Ovary (tissue), 7 donors: ENCODE measurements at regions not wholly inside any gene's neighbourhood (a gene's known extent, or its start where the extent isn't known, plus 50 kb on each side); places are given as distances from the start of the nearest gene placed in this dataset.

Source experiments
- DNase-seq, 5 donors: peaks; one replicate each; pipeline ENCODE4 v3.0.0-alpha.2; 2019 to 2020
- H3K27ac ChIP-seq, 2 donors: fragments of 200-600 bp; one replicate each; pipeline versions ENCODE4 v1.5.1 to v1.8.0; 2019 to 2022
- H3K27me3 ChIP-seq: fragments of 200-600 bp; one replicate; pipeline ENCODE4 v1.8.0; 2022
- H3K36me3 ChIP-seq: fragments of 200-600 bp; sonication (generic); one replicate; pipeline ENCODE4 v1.5.1; 2019
- H3K4me1 ChIP-seq: one replicate; pipeline ENCODE4 v1.8.1; 2013; ENCODE audit warnings: mild to moderate bottlenecking, moderate library complexity; ENCODE audit not compliant: insufficient read depth
- H3K4me3 ChIP-seq: fragments of 200-600 bp; sonication (generic); one replicate; pipeline ENCODE4 v1.5.1; 2017
- H3K9me3 ChIP-seq, 2 donors: fragments of 200-600 bp in 1 of 2; sonication (generic) in 1 of 2; one replicate each; pipeline versions ENCODE4 v1.5.1 to v1.8.1; 2013 to 2019; ENCODE audit warnings: mild to moderate bottlenecking in 1 of 2, moderate library complexity in 1 of 2
- CTCF ChIP-seq, 3 donors: fragments of 450-650 bp in 2 of 3; fragments of 200-600 bp in 1 of 3; IDR thresholded peaks; one replicate each; pipeline versions ENCODE4 v1.5.1 to v1.8.0; 2016 to 2022; ENCODE audit warnings: antibody characterized with exemption in 3 of 3, mild to moderate bottlenecking in 1 of 3
- EP300 ChIP-seq: sonication (generic); formaldehyde crosslinking; IDR thresholded peaks from one replicate; pipeline ENCODE4 v1.6.1; 2017; ENCODE audit warnings: antibody characterized with exemption
- POLR2A ChIP-seq: fragments of 450-650 bp; IDR thresholded peaks from one replicate; pipeline ENCODE4 v1.6.1; 2017; ENCODE audit warnings: antibody characterized with exemption, mild to moderate bottlenecking, moderate library complexity
- WGBS, 3 donors: extraction: QIAGEN DNeasy Blood & Tissue Kit in 1 of 3; methylation state at CpG; one replicate each; pipeline versions ENCODE4 v1.1.5 to v1.1.7; 2013 to 2017; 5-methylcytosine and 5-hydroxymethylcytosine counted together
- intact Hi-C, 4 donors: fragments of 100-400 bp; cut with DNase I; formaldehyde crosslinking; loops; one replicate each; pipeline versions ENCODE4 v1.11.0 to v1.15.1; 2022 to 2023
- donor health status: DM: no; HTN: no; CAD: no; lungs with moderate emphysema.
- donor health status: DM: no; HTN: no; CAD: no.
- donor health status: Bipolar disorder and iron deficiency.
- donor health status: DM: no; HTN: no; CAD: no.
- donor health status: DM: yes; HTN: yes; CAD: no.

DNA sequence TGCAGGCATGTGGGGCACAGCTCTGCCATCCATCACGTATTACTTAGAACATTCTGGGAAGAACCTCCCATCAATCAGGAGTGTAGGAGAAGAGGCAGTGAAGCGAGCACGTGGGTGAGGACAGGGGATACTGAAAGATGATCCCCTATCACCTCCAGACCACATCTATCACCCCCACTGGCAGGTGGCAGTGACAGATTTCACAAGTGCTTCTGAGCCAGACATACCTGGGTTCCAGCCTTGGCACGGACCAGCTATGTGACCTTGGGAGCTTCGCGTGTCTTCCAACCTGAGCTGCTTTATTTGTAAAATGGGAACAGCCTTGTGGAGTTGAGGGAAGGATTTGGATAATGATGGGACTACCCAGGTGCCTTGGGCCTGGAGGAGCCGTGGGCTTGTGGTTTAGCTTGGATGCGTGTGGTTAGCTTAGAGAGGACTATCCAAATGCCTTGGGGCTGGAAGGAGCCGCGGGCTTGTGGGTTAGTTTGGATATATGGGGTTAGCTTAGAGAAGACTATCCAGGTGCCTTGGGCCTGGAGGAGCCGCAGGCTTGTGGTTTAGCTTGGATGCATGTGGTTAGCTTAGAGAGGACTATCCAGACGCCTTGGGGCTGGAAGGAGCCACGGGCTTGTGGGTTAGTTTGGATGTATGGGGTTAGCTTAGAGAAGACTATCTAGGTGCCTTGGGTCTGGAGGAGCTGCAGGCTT lies 206.4 kb downstream of the ENGASE start:
- Histone ChIP-seq H3K4me3 (no peak overlapping the region), H3K9me3 (no peaks in the 10 kb centered on the region), H3K27ac (no peak overlapping the region), H3K36me3 (no peaks in the 10 kb centered on the region), H3K27me3 (no peaks in the 10 kb centered on the region), H3K4me1 (no peaks in the 10 kb centered on the region)
- TF ChIP-seq EP300 (no peak), POLR2A (no peak), CTCF (IDR thresholded peaks at IDR 0.05) (no peak)
- DNase-seq, result no peak
- intact Hi-C loops, result no loop called here
- 50 to 69% (median 52%) methylated on average over 13 of the region's 13 CpGs for WGBS, 3 donors

DNA sequence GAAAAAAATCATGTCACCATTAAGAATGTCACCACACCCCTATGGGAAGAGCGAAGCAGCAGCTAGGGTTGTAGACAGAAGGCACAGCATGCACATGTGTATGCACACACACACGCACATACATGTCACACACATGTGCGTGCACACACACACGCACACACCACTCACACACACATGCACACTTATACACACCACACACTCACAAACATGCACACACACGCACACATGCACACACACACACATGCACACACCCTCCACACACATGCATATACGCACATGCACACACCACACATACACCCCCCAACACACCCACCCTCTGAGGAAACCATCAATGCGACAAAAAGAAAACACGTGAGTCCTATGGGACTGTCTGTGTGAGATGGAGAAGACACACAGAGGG lies 205.4 kb downstream of the ENGASE start:
- Histone ChIP-seq H3K4me3 (no peak overlapping the region), H3K27me3 (no peaks in the 10 kb centered on the region), H3K27ac (no peak overlapping the region), H3K4me1 (no peaks in the 10 kb centered on the region), H3K36me3 (no peaks in the 10 kb centered on the region), H3K9me3 (no peaks in the 10 kb centered on the region)
- intact Hi-C loops, result no loop called here
- DNase-seq, result no peak
- TF ChIP-seq EP300 (no peak), POLR2A (no peak), CTCF (IDR thresholded peaks at IDR 0.05) (no peak)
- WGBS, 3 donors, result 74 to 80% (median 76%) methylated on average over 8 of the region's 8 CpGs

DNA sequence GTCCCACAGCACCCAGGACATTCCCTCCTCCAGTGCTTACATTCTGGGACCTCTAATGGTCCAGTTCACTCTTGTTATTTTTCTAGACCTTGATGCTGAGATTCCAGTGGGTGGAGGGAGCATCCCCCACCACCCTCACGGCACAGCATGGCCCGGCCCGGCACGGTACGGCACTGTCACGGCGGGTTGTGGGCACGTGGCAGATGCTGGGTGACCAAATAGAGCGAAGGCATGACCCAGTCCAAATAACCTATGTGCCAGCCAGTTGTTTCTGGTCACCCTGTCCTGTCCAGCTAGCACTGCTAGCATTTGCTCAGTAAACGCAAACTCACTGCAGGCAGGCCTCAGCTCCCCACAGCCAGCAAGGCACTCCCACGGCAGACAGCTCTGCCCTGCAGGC lies 204.7 kb downstream of the ENGASE start:
- no peak for DNase-seq
- no peak for TF ChIP-seq CTCF (IDR thresholded peaks at IDR 0.05)
- no peak for TF ChIP-seq EP300
- TF ChIP-seq POLR2A, result no peak
- WGBS, 3 donors, result 71 to 87% (median 75%) methylated on average over 11 of the region's 11 CpGs

DNA sequence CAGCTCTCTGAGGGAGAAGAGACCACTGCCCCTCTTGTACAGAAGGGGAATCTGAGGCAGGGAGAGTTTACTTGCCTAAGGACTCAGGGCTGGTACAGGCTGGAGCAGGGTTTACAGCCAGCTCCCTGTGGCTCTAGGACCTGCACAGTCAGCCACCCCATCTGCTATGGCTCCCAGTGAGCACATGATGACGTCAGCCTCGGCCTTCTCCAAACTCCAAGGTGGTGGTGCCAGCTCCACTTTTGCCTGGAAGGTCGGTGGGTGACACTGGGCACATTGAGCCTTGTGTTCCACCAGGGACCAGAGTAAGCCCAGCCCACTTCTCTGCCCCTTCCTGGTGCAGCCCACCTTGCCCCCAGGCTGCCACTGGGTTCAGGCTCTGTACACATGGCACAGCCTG lies 202.2 kb downstream of the ENGASE start:
- WGBS, 3 donors, result 61 to 74% (median 65%) methylated on average over 3 of the region's 3 CpGs
- H3K27me3 ChIP-seq, result no peaks in the 10 kb centered on the region
- TF ChIP-seq POLR2A (no peak), CTCF (IDR thresholded peaks at IDR 0.05) (no peak), EP300 (no peak)

More for the DNA sequence above, 204.7 kb downstream of the ENGASE start:
- no peaks in the 10 kb centered on the region for H3K36me3 ChIP-seq
- H3K27ac ChIP-seq, result no peak overlapping the region
- intact Hi-C loops, result no loop called here
- H3K4me3 ChIP-seq, result no peak overlapping the region
- no peaks in the 10 kb centered on the region for H3K4me1 ChIP-seq
- H3K27me3 ChIP-seq, result no peaks in the 10 kb centered on the region
- H3K9me3 ChIP-seq, result no peaks in the 10 kb centered on the region

More for the DNA sequence above, 202.2 kb downstream of the ENGASE start:
- DNase-seq, result no peak
- Histone ChIP-seq H3K4me1 (no peaks in the 10 kb centered on the region), H3K36me3 (no peaks in the 10 kb centered on the region), H3K9me3 (no peaks in the 10 kb centered on the region), H3K27ac (no peak overlapping the region), H3K4me3 (no peak overlapping the region)
- intact Hi-C loops, result no loop called here
